ENCODE measurements at regions not wholly inside any gene's neighbourhood (a gene's known extent, or its start where the extent isn't known, plus 50 kb on each side); places are given as distances from the start of the nearest gene placed in this dataset.
"Not testable (repeated sequence)": the region's sequence is repeated elsewhere in the genome, so short reads cannot be mapped to it uniquely, and the experiment has no call there.

DNA sequence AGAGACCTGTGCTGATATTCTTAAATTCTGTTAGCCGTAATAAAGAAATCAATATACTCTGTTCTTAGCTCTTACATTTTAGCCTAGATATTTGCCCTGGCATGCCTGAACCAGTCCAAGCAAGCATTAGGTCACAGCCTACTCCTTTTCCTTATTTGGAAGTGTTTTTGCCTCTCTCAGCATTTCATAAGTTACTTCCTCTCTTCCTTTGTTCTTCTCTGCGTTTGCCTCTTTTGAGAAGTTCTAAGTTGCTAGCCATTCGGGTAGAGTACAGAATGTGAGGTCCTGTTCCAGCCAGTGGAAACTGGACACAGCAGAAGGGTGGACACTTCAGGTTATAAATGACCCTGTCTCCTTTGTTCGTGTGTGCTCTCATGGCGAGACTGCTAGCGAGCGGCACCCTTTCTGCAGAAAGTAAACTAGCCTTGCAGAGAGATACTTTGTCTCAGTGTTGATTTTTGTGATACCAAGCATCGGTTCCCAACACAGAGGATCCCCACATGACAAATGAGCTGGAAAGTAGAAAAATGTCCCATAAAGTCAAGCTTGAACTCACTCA is 75.0 kb upstream of the FAM153A start:
- DNase-seq (ENCODE audit: low read depth) = not testable (repeated sequence)

DNA sequence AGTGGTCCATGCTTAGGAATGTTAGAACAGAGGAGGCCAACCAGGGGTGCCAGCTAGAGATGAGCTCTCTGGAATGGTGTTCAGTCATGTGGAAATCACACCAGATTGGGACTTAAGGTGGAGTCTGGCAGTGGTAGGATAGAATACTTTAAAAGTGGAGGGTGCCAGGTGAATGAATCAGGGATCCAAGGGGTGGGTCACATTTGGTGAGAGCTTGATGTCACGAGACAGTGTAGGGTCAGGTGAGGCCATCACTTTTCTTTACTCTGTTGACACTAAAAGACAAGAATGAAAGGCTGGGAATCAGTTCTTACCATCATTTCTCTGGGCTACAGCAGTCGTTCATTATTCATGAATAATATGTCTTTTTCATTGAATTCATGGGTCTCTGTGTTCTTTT is 73.8 kb upstream of the FAM153A start:
- DNase-seq (ENCODE audit: low read depth) = not testable (repeated sequence)

DNA sequence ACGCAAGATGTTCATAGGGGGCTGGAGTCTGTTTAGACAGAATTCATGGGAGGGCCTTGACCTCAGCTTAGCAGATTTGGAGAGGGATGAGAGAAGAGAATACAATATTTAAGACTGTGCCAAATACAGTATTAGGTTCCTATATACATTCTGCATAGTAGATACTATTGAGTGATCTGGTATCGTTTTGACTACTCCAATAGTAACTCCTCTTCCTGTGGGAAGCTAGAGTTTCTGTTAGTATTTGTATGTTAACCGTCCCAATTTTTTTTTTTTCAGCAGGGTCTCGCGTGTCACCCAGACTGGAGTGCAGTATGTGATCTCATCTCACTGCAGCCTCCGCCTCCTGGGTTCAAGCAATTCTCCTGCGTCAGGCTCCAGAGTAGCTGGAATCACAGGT is 65.2 kb upstream of the FAM153A start:
- not testable (repeated sequence) for DNase-seq (ENCODE audit: low read depth)

DNA sequence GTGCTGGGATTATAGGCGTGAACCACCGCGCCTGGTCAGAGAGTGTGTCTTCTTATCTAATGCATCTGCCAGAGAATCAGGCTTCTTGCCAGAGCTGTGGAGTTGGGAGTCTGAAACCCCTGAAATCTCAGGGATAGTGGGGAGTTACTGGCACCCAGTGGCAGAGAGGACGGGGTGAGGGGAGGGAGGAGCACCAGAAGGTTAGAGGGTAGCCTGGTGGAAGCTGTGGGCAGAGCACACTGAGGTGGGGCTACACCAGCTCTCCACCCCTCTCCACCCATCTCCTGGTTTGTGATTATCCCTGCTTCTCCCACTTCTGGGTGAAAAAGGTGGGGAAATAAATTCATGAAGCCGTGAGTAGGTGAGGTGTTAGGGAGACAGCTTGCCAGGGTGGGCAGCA is 63.9 kb upstream of the FAM153A start:
- not testable (repeated sequence) for DNase-seq (ENCODE audit: low read depth)

DNA sequence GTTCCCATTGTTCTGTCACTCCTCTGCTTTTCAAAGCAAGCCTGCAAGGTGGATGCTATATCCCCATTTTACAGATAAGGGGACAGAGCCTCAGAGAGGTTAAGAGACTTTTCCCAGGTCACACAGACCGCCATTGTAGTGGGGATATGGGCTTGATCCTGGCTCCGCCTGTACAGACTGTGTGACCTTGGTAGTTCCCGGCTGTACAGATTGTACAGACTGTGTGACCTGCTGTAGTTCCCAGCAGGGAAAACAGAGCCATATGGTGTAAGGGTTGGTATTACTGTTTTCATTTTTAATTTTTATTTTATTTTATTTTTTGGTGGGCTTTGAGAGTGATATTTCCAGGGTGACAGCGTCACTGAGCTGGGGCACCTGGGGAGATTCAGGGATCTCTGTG is 63.2 kb upstream of the FAM153A start:
- not testable (repeated sequence) for DNase-seq (ENCODE audit: low read depth)

DNA sequence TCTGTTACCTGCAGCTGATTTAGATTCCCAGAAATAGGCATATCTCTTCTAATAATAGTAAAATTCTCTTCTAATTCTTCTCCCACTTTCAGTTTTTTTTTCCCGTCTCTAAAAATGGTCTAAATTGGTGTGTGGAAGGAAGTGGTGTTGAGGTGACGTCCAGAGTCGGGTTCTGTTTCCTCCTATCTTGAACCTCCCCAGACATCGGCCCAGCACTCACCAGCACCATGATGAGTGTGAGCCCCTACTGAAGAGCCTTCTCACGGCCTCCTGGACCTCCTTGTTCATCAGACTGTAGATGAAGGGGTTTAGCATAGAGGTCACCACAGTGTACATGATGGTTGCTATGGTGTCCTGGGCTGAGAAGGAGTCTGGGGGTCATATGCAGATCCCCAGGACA is 53.5 kb upstream of the FAM153A start:
- DNase-seq (ENCODE audit: low read depth) = not testable (repeated sequence)

Measured in Daoy (cell line).